Keratinocyte (primary cell): ENCODE measurements at regions not wholly inside any gene's neighbourhood (a gene's known extent, or its start where the extent isn't known, plus 50 kb on each side); places are given as distances from the start of the nearest gene placed in this dataset.

Experiments used
- CTCF ChIP-seq, 3 experiments: IDR thresholded peaks in 1 of 3; conservative IDR thresholded peaks in 1 of 3; optimal IDR thresholded peaks in 1 of 3; 2 replicates in 2 of 3; 3 replicates in 1 of 3; pipeline versions ENCODE3 to v1.5.1; 2011; ENCODE audit warnings: low read length in 3 of 3, mild to moderate bottlenecking in 3 of 3, moderate library complexity in 2 of 3, control low read depth in 1 of 3, inconsistent platforms in 1 of 3; ENCODE audit not compliant: insufficient read depth in 2 of 3; ENCODE audit errors: extremely low read depth in 1 of 3
- EZH2 ChIP-seq: IDR thresholded peaks from one replicate; pipeline ENCODE4 v1.6.1; 2012; ENCODE audit warnings: inconsistent platforms, mild to moderate bottlenecking, low read length, moderate library complexity

GRCh38 chr5:91670563-91670962 is 287.4 kb upstream of the ARRDC3 start:
- no peak for TF ChIP-seq CTCF (optimal IDR thresholded peaks at IDR 0.05 in 1 of 3, IDR thresholded peaks at IDR 0.05 in 1 of 3, conservative IDR thresholded peaks at IDR 0.05 in 1 of 3; ENCODE audit: extremely low read depth in 1 of 3, insufficient read depth in 2 of 3, low read length in 3 of 3)
- TF ChIP-seq EZH2 = no peak
